Peyer's patch (tissue), 4 donors: ENCODE measurements at regions not wholly inside any gene's neighbourhood (a gene's known extent, or its start where the extent isn't known, plus 50 kb on each side); places are given as distances from the start of the nearest gene placed in this dataset.
A peak's percentile ranks its signal among the peaks of the same experiment; 100 is the strongest.
"Not testable (repeated sequence)": the region's sequence is repeated elsewhere in the genome, so short reads cannot be mapped to it uniquely, and the experiment has no call there.

Experiments
- DNase-seq, 3 donors: peaks; one replicate each; pipeline ENCODE4 v3.0.0-alpha.2; 2017 to 2019
- H3K27ac ChIP-seq, 4 donors: fragments of 200-600 bp; sonication (generic); one replicate each; pipeline ENCODE4 v1.5.1; 2016 to 2019
- H3K27me3 ChIP-seq, 2 donors: fragments of 200-600 bp; sonication (generic); one replicate each; pipeline ENCODE4 v1.5.1; 2019
- H3K36me3 ChIP-seq, 3 donors: fragments of 200-600 bp; sonication (generic); one replicate each; pipeline ENCODE4 v1.5.1; 2016 to 2019
- H3K4me1 ChIP-seq, 4 donors: fragments of 200-600 bp; sonication (generic); one replicate each; pipeline ENCODE4 v1.5.1; 2016 to 2019
- H3K4me3 ChIP-seq, 4 donors: fragments of 200-600 bp; sonication (generic); 1 replicate in 3 of 4; 2 replicates in 1 of 4; pipeline ENCODE4 v1.5.1; 2016 to 2019; ENCODE audit warnings: mild to moderate bottlenecking in 1 of 4
- H3K9me3 ChIP-seq, 4 donors: fragments of 200-600 bp; sonication (generic); one replicate each; pipeline ENCODE4 v1.5.1; 2016 to 2019; ENCODE audit warnings: mild to moderate bottlenecking in 1 of 4
- POLR2A ChIP-seq, 2 donors: fragments of 450-650 bp; IDR thresholded peaks; one replicate each; pipeline ENCODE4 v1.5.1; 2017; ENCODE audit warnings: antibody characterized with exemption in 2 of 2, mild to moderate bottlenecking in 2 of 2, moderate library complexity in 2 of 2
- TF ChIP-seq, protein P1 (sequence below), 6 experiments: fragments of 450-650 bp in 4 of 6; fragments of 200-600 bp in 2 of 6; sonication (generic) in 1 of 6; IDR thresholded peaks; one replicate each; pipeline ENCODE4 v1.5.1; 2017 to 2019; ENCODE audit warnings: antibody characterized with exemption in 6 of 6, mild to moderate bottlenecking in 3 of 6, moderate library complexity in 1 of 6

DNA sequence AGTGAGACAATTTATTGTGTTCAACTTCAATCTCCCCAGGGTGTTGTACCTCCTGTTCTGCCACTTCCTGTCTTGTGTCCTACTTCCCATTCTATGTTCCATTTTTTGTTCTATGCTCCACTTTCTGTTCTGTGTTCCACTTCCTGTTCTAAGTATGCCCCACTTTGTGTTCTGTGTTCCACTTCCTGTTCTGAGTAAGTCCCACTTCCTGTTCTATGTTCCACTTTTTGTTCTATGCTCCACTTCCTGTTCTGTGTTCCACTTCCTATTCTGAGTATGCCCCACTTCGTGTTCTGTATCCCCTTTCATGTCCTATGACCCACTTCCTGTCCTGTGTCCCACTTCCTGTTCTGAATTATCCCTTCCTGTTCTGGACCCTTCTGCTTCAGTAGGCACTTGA, 732.7 kb downstream of the TBC1D22A start:
- Histone ChIP-seq H3K4me3 (no peak overlapping the region), H3K36me3 (no peaks in the 10 kb centered on the region), H3K27me3 (no peaks in the 10 kb centered on the region), H3K9me3 (peaks cover 0 to 6% (median 0%) of the 10 kb centered on the region in 4 donors), H3K4me1 (no peaks in the 10 kb centered on the region), H3K27ac (peak overlapping the region in 1 of 4 donors; percentile 19)
- no peak for DNase-seq
- TF ChIP-seq, protein P1, sequence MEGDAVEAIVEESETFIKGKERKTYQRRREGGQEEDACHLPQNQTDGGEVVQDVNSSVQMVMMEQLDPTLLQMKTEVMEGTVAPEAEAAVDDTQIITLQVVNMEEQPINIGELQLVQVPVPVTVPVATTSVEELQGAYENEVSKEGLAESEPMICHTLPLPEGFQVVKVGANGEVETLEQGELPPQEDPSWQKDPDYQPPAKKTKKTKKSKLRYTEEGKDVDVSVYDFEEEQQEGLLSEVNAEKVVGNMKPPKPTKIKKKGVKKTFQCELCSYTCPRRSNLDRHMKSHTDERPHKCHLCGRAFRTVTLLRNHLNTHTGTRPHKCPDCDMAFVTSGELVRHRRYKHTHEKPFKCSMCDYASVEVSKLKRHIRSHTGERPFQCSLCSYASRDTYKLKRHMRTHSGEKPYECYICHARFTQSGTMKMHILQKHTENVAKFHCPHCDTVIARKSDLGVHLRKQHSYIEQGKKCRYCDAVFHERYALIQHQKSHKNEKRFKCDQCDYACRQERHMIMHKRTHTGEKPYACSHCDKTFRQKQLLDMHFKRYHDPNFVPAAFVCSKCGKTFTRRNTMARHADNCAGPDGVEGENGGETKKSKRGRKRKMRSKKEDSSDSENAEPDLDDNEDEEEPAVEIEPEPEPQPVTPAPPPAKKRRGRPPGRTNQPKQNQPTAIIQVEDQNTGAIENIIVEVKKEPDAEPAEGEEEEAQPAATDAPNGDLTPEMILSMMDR (IDR thresholded peaks at IDR 0.05): no peak
- TF ChIP-seq POLR2A (IDR thresholded peaks at IDR 0.05): no peak

DNA sequence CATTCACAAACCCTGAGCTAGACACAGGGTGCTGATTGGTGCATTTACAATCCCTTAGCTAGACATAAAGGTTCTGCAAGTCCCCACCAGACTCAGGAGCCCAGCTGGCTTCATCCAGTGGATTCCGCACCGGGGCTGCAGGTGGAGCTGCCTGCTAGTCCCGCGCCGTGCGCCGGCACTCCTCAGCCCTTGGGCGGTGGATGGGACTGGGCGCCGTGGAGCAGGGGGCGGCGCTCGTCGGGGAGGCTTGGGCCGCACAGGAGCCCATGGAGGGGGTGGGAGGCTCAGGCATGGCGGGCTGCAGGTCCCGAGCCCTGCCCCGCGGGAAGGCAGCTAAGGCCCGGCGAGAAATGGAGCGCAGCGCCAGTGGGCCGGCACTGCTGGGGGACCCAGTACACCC, 725.7 kb downstream of the TBC1D22A start:
- not testable (repeated sequence) for H3K27ac ChIP-seq, DNase-seq, H3K9me3 ChIP-seq, H3K36me3 ChIP-seq, H3K4me1 ChIP-seq, H3K27me3 ChIP-seq, H3K4me3 ChIP-seq

DNA sequence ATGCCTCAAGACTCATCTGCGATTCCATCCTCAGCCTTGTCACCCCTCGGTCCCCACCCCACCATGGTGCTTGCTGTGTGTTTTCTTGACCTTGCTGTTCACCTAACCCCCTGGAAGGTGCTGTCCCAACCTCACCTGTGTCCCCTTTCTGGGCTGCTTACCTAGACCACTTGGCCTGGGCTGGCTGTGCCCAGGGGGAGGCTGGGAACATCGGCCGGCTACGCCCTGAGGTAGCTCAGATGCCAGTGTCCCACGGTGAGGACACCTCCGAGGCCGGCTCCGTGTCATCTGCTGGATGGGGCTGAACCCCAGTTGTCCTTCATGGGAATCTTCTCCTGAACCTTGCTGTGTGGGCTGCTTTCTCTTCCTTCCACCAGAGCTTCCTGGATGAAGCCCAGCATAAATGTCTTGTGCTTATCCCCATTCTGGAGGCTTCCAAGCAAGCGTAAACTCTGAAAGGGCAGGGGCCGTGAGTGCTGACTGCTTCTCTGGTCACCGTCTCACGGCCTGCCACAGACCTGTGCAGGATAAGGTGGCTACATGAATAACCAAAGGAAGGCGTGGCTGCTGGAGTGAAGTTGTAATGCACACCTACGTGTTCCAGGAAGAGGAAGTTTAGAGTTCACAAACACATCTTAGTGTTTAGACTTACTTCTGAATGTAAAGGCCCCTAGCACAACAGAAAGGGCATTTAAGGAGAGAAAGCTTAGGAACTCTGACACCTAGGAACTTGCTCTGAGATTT, 724.3 kb downstream of the TBC1D22A start:
- H3K36me3 ChIP-seq: no peaks in the 10 kb centered on the region
- H3K9me3 ChIP-seq: no peaks in the 10 kb centered on the region
- no peaks in the 10 kb centered on the region for H3K4me1 ChIP-seq
- TF ChIP-seq, protein P1 (IDR thresholded peaks at IDR 0.05): no peak
- no peak for TF ChIP-seq POLR2A (IDR thresholded peaks at IDR 0.05)
- no peak for DNase-seq
- H3K27ac ChIP-seq: no peak overlapping the region
- no peaks in the 10 kb centered on the region for H3K27me3 ChIP-seq
- no peak overlapping the region for H3K4me3 ChIP-seq

DNA sequence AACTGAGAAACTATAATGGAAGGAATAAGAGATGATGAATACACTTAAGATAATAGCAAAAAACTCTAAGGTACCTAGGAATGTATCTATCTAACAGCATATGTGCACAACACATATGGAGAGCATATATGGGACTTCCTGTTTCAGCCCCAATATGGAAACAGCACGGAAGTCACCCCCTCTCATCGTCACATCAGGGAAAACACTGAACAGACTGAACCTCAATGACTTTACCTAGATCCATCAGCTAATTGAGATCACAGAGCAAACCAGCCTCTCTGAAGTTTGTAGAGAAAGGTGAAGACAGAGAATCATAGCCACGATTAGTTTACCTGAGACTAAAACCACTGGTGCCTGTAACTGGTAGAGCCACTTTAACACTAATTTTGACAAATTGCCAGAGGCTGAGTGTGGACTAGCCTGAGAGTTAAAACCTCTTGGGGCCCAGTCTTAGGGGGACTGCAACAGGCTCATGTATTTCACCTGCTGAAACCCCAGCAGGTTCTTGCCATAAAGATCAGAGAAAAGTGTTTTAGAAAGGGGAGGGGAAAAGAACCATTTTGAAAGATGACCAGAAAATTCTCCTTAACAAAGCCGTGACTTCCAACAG, 722.6 kb downstream of the TBC1D22A start:
- no peak overlapping the region for H3K4me3 ChIP-seq
- no peaks in the 10 kb centered on the region for H3K9me3 ChIP-seq
- DNase-seq: no peak
- H3K36me3 ChIP-seq: no peaks in the 10 kb centered on the region
- no peaks in the 10 kb centered on the region for H3K27me3 ChIP-seq
- no peaks in the 10 kb centered on the region for H3K4me1 ChIP-seq
- TF ChIP-seq POLR2A (IDR thresholded peaks at IDR 0.05): no peak
- TF ChIP-seq, protein P1 (IDR thresholded peaks at IDR 0.05): no peak
- no peak overlapping the region for H3K27ac ChIP-seq

DNA sequence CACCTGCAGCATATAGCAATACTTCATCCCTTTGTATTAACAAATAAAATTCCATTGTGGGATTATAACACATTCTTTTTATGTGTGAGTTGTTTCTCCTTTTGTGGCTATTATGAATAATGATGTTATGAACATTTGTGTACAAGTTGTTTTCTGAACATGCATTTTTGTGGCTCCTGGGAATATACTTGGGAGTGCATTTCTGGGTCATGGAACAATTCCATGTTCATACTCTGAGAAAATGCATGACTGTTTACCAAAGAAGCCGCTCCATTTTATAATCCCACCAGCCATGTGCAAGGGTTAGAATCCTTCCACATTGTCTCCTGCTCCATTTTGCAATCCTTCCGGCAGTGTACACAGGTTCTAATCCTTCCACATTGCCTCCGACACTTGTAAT, 713.8 kb downstream of the TBC1D22A start:
- Histone ChIP-seq H3K27me3 (no peaks in the 10 kb centered on the region), H3K27ac (no peak overlapping the region), H3K4me3 (no peak overlapping the region), H3K9me3 (no peaks in the 10 kb centered on the region), H3K4me1 (no peaks in the 10 kb centered on the region), H3K36me3 (no peaks in the 10 kb centered on the region)
- no peak for DNase-seq
- TF ChIP-seq, protein P1 (IDR thresholded peaks at IDR 0.05): no peak
- TF ChIP-seq POLR2A (IDR thresholded peaks at IDR 0.05): no peak

DNA sequence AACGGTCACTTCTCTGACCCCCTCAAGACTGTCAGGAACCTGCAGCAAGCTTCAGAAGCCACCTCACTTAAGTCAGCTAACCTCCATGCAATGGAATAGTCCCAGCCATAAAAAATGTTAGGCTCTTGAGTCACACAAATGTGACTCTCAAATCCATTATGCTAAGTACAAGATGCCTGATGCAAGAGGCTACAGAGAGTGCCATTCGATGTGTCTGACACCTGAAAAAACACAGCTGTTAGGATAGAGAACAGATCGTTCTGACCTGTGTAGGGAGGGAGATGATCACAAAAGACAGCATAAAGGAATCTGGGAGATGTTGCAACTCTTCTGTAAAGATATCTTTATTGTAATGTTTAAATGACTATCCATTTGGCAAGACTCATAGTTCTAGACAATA, 712.4 kb downstream of the TBC1D22A start:
- TF ChIP-seq, protein P1 (IDR thresholded peaks at IDR 0.05): no peak
- TF ChIP-seq POLR2A (IDR thresholded peaks at IDR 0.05): no peak
- Histone ChIP-seq H3K9me3 (no peaks in the 10 kb centered on the region), H3K27me3 (no peaks in the 10 kb centered on the region), H3K36me3 (no peaks in the 10 kb centered on the region), H3K4me3 (no peak overlapping the region), H3K27ac (no peak overlapping the region), H3K4me1 (no peaks in the 10 kb centered on the region)
- no peak for DNase-seq
